ENCODE measurements at regions not wholly inside any gene's neighbourhood (a gene's known extent, or its start where the extent isn't known, plus 50 kb on each side); places are given as distances from the start of the nearest gene placed in this dataset.
"Not testable (repeated sequence)": the region's sequence is repeated elsewhere in the genome, so short reads cannot be mapped to it uniquely, and the experiment has no call there.

- not testable (repeated sequence) for DNase-seq (ENCODE audit: low read depth)
Measured at GRCh38 chr9:93879662-93880407, 75.3 kb downstream of the BARX1 start.

- no peak for DNase-seq (ENCODE audit: low read depth)
Measured at GRCh38 chr9:93875330-93875729, 79.8 kb downstream of the BARX1 start.

- DNase-seq (ENCODE audit: low read depth): no peak
Measured at GRCh38 chr9:93874242-93874641, 80.9 kb downstream of the BARX1 start.

GRCh38 chr9:93871286-93871685 is 83.9 kb downstream of the BARX1 start:
- no peak for DNase-seq (ENCODE audit: low read depth)

- no peak for DNase-seq (ENCODE audit: low read depth)
Measured at GRCh38 chr9:93869863-93870262, 85.3 kb downstream of the BARX1 start.

GRCh38 chr9:93869088-93869487 is 86.1 kb downstream of the BARX1 start:
- no peak for DNase-seq (ENCODE audit: low read depth)

- no peak for DNase-seq (ENCODE audit: low read depth)
Measured at GRCh38 chr9:93865716-93866115, 89.4 kb downstream of the BARX1 start.

GRCh38 chr9:93865245-93865644 is 89.9 kb downstream of the BARX1 start:
- DNase-seq (ENCODE audit: low read depth): no peak

- DNase-seq (ENCODE audit: low read depth): no peak
Measured at GRCh38 chr9:93864840-93865239, 90.3 kb downstream of the BARX1 start.

GRCh38 chr9:93864032-93864431 is 91.1 kb downstream of the BARX1 start:
- no peak for DNase-seq (ENCODE audit: low read depth)

GRCh38 chr9:93862877-93863545 is 92.1 kb downstream of the BARX1 start:
- no peak for DNase-seq (ENCODE audit: low read depth)

GRCh38 chr9:93861736-93862358 is 93.3 kb downstream of the BARX1 start:
- no peak for DNase-seq (ENCODE audit: low read depth)

- no peak for DNase-seq (ENCODE audit: low read depth)
Measured at GRCh38 chr9:93860694-93861658, 94.2 kb downstream of the BARX1 start.

GRCh38 chr9:93859431-93860215 is 95.5 kb downstream of the BARX1 start:
- DNase-seq (ENCODE audit: low read depth): no peak

GRCh38 chr9:93857528-93857927 is 97.6 kb downstream of the BARX1 start:
- no peak for DNase-seq (ENCODE audit: low read depth)

- DNase-seq (ENCODE audit: low read depth): no peak
Measured at GRCh38 chr9:93852728-93853127, 102.4 kb downstream of the BARX1 start.

GRCh38 chr9:93846349-93846748 is 108.8 kb downstream of the BARX1 start:
- DNase-seq (ENCODE audit: low read depth): no peak

- no peak for DNase-seq (ENCODE audit: low read depth)
Measured at GRCh38 chr9:93843396-93843795, 111.8 kb downstream of the BARX1 start.

- no peak for DNase-seq (ENCODE audit: low read depth)
Measured at GRCh38 chr9:93830606-93831005, 124.5 kb downstream of the BARX1 start.

GRCh38 chr9:93830012-93830596 is 125.1 kb downstream of the BARX1 start:
- DNase-seq (ENCODE audit: low read depth): no peak
